IMR-90 (cell line): ENCODE measurements at regions not wholly inside any gene's neighbourhood (a gene's known extent, or its start where the extent isn't known, plus 50 kb on each side); places are given as distances from the start of the nearest gene placed in this dataset.

Source experiments
- ATAC-seq: fragments of 200-7000 bp; cut with Tn5 transposase; 2 replicates; pipeline ENCODE4 v1.9.1; 2020; ENCODE audit warnings: low read depth, mild to moderate bottlenecking, moderate library complexity
- BruUV-seq: library from RNA; stranded (reverse); fragments of 400-500 nt; replicated peaks from 2 replicates; lab custom pipeline; 2021; lab: Mats Ljungman, UMichigan
- CTCF ChIA-PET: fragments of 300-600 bp; formaldehyde crosslinking; extraction: SDS; loops from one replicate; lab custom pipeline; 2021; ENCODE audit warnings: antibody characterized with exemption; lab: Yijun Ruan, JAX
- POLR2A ChIA-PET: fragments of 300-600 bp; sonication (Branson Sonifier 250); formaldehyde crosslinking; loops from one replicate; lab custom pipeline; 2022; ENCODE audit warnings: antibody characterized with exemption; ENCODE audit not compliant: unreplicated experiment; lab: Charles Lee
- DNase-seq: peaks from one replicate; pipeline ENCODE4 v3.0.0; 2013
- H2AFZ ChIP-seq: replicated peaks from 2 replicates; pipeline ENCODE3; 2013; ENCODE audit warnings: low read length, mild to moderate bottlenecking; ENCODE audit not compliant: poor library complexity
- H2AK5ac ChIP-seq: 2 replicates; pipeline ENCODE4 v1.6.1; 2013; ENCODE audit warnings: low read depth, low read length, inconsistent platforms
- H2AK9ac ChIP-seq: replicated peaks from 2 replicates; pipeline ENCODE3; 2013; ENCODE audit warnings: mild to moderate bottlenecking, low read depth, low read length, moderate library complexity; ENCODE audit not compliant: poor library complexity
- H2BK120ac ChIP-seq: 2 replicates; pipeline ENCODE4 v1.6.1; 2013; ENCODE audit warnings: low read depth, low read length, inconsistent platforms
- H2BK15ac ChIP-seq: 3 replicates; pipeline ENCODE4 v1.6.1; 2013; ENCODE audit warnings: low read depth, low read length, inconsistent platforms
- H2BK20ac ChIP-seq: 2 replicates; pipeline ENCODE4 v1.6.1; 2013; ENCODE audit warnings: low read depth, mild to moderate bottlenecking, inconsistent platforms, low read length, moderate library complexity
- H2BK5ac ChIP-seq: 2 replicates; pipeline ENCODE4 v1.6.1; 2013; ENCODE audit warnings: mild to moderate bottlenecking, low read depth, low read length, inconsistent platforms; ENCODE audit not compliant: poor library complexity, severe bottlenecking
- H3K14ac ChIP-seq: replicated peaks from 2 replicates; pipeline ENCODE4 v1.6.1; 2013; ENCODE audit warnings: low read depth, low read length, inconsistent platforms
- H3K18ac ChIP-seq: 2 replicates; pipeline ENCODE4 v1.6.1; 2013; ENCODE audit warnings: low read depth, low read length, control low read depth
- H3K23ac ChIP-seq: 2 replicates; pipeline ENCODE4 v1.6.1; 2013; ENCODE audit warnings: low read depth, low read length, inconsistent platforms
- H3K27ac ChIP-seq: 2 replicates; pipeline ENCODE4 v1.5.1; 2013; ENCODE audit warnings: mild to moderate bottlenecking, control low read depth, low read length; ENCODE audit not compliant: insufficient read depth
- H3K27me3 ChIP-seq: 2 replicates; pipeline ENCODE4 v1.6.1; 2013; ENCODE audit warnings: low read length; ENCODE audit not compliant: control insufficient read depth, insufficient read depth
- H3K36me3 ChIP-seq: 2 replicates; pipeline ENCODE4 v1.6.1; 2013; ENCODE audit warnings: low read length, mixed read lengths; ENCODE audit not compliant: control insufficient read depth, insufficient read depth
- H3K4ac ChIP-seq: 2 replicates; pipeline ENCODE4 v1.6.1; 2013; ENCODE audit warnings: low read depth, low read length, inconsistent platforms
- H3K4me1 ChIP-seq: 2 replicates; pipeline ENCODE4 v1.6.1; 2013; ENCODE audit warnings: low read length, mixed read lengths; ENCODE audit not compliant: control insufficient read depth, insufficient read depth
- H3K4me2 ChIP-seq: 2 replicates; pipeline ENCODE4 v1.6.1; 2013; ENCODE audit warnings: low read depth, mild to moderate bottlenecking, control low read depth, low read length, moderate library complexity
- H3K4me3 ChIP-seq: 2 replicates; pipeline ENCODE4 v1.5.1; 2013; ENCODE audit warnings: low read depth, mild to moderate bottlenecking, control low read depth, low read length, moderate library complexity; ENCODE audit not compliant: insufficient read depth
- H3K56ac ChIP-seq: 2 replicates; pipeline ENCODE4 v1.6.1; 2013; ENCODE audit warnings: low read length, inconsistent platforms; ENCODE audit not compliant: insufficient read depth; ENCODE audit errors: extremely low read depth
- H3K79me1 ChIP-seq, 2 experiments: 2 replicates each; pipeline ENCODE4 v1.6.1; 2013; ENCODE audit warnings: low read length in 2 of 2, inconsistent platforms in 1 of 2, low read depth in 1 of 2
- H3K9ac ChIP-seq: 2 replicates; pipeline ENCODE4 v1.6.1; 2013; ENCODE audit warnings: low read depth, low read length, control low read depth
- H3K9me1 ChIP-seq: 2 replicates; pipeline ENCODE4 v1.6.1; 2013; ENCODE audit warnings: low read length, inconsistent platforms; ENCODE audit not compliant: insufficient read depth
- H3K9me3 ChIP-seq: 2 replicates; pipeline ENCODE4 v1.6.1; 2013; ENCODE audit warnings: low read length; ENCODE audit not compliant: control insufficient read depth, insufficient read depth
- H4K20me1 ChIP-seq: 2 replicates; pipeline ENCODE4 v1.6.1; 2013; ENCODE audit warnings: low read length, inconsistent platforms; ENCODE audit not compliant: insufficient read depth
- H4K5ac ChIP-seq: 2 replicates; pipeline ENCODE4 v1.6.1; 2013; ENCODE audit warnings: mild to moderate bottlenecking, low read depth, low read length, control low read depth
- H4K8ac ChIP-seq, 2 experiments: 2 replicates each; pipeline ENCODE4 v1.6.1; 2013; ENCODE audit warnings: low read depth in 2 of 2, low read length in 2 of 2, control low read depth in 1 of 2, inconsistent platforms in 1 of 2
- H4K91ac ChIP-seq: 2 replicates; pipeline ENCODE4 v1.6.1; 2013; ENCODE audit warnings: low read depth, low read length, inconsistent platforms; ENCODE audit not compliant: insufficient read depth
- BHLHE40 ChIP-seq: fragments of 150-350 bp; IDR thresholded peaks from 2 replicates; pipeline ENCODE4 v1.6.1; 2016; ENCODE audit warnings: mild to moderate bottlenecking, low read depth, low read length
- CEBPB ChIP-seq: IDR thresholded peaks from 2 replicates; pipeline ENCODE4 v1.6.1; 2012; ENCODE audit warnings: low read depth, low read length, improper control_type of control experiment
- WGBS, 2 experiments: methylation state at CpG; one replicate each; pipeline versions ENCODE4 v1.1.5 to v1.1.7; 2013; ENCODE audit warnings: missing lambda C conversion rate in 2 of 2; ENCODE audit not compliant: insufficient read length in 1 of 2; ENCODE audit errors: extremely low coverage in 2 of 2; 5-methylcytosine and 5-hydroxymethylcytosine counted together
- dilution Hi-C: fragments of 300-500 bp; cut with HindIII; formaldehyde crosslinking; loops from one replicate; pipeline ENCODE4 v1.14.3; 2018; ENCODE audit warnings: low sequenced_read_pairs; ENCODE audit not compliant: unreplicated experiment
- in situ Hi-C: fragments of 300-500 bp; cut with MboI; formaldehyde crosslinking; loops from 3 replicates; pipeline ENCODE4 v1.14.3; 2019; ENCODE audit warnings: low sequenced_read_pairs, inconsistent platforms, mixed read lengths
- intact Hi-C: fragments of 100-400 bp; cut with micrococcal nuclease; formaldehyde crosslinking; loops from 2 replicates; pipeline ENCODE4 v1.10.0; 2022

GRCh38 chr2:53498210-53498609 is 269.4 kb upstream of the CHAC2 start:
- Histone ChIP-seq H2BK120ac (peak overlapping the region; percentile 87; the same call in 1 of the 2 replicates), H4K20me1 (no peaks in the 10 kb centered on the region), H3K4me1 (peaks cover 25% of the 10 kb centered on the region), H3K9me1 (peaks cover 4% of the 10 kb centered on the region; the same call in 1 of the 2 replicates), H3K9ac (no peak overlapping the region), H3K4me2 (no peak overlapping the region), H3K9me3 (no peaks in the 10 kb centered on the region), H3K23ac (no peak overlapping the region), H4K91ac (no peak overlapping the region), H3K4me3 (no peak overlapping the region), H3K27me3 (no peaks in the 10 kb centered on the region), H3K4ac (no peak overlapping the region), H2AK5ac (no peak overlapping the region), H2BK5ac (peak overlapping the region; percentile 54), H3K18ac (peak overlapping the region; percentile 77), H2AFZ (no peak overlapping the region), H4K8ac (peak overlapping the region in 1 of 2 experiments; percentile 4; a peak in 2 of 4 replicates), H3K27ac (peak overlapping the region; percentile 92; the same call in 1 of the 2 replicates), H3K36me3 (no peaks in the 10 kb centered on the region), H4K5ac (no peak overlapping the region; the same call in 1 of the 2 replicates), H2BK15ac (no peak overlapping the region), H3K79me1 (no peaks in the 10 kb centered on the region), H2BK20ac (no peak overlapping the region), H3K14ac (no peak overlapping the region), H2AK9ac (no peak overlapping the region), H3K56ac (no peak overlapping the region)
- intact Hi-C loops = loop anchor here (10.0 kb wide), 1 partner anchor 963 kb away; no protein-coding TSS in a partner anchor
- peak; percentile 88 for DNase-seq
- POLR2A ChIA-PET = interaction anchor here (0.6 kb wide), 1 partner anchor 1220 kb away, joined by 3 read pairs; no protein-coding TSS in a partner anchor
- in situ Hi-C loops = no loop called here
- BruUV-seq = no TSS peak
- peak; percentile 88 for ATAC-seq
- dilution Hi-C loops = no loop called here
- WGBS, 2 experiments = no CpG with 5 or more reads among the region's 1 CpG
- TF ChIP-seq CEBPB (peak; percentile 76), BHLHE40 (no peak)
- CTCF ChIA-PET = no interaction called here
